Neuronal stem cell (in vitro differentiated cells): ENCODE measurements at regions not wholly inside any gene's neighbourhood (a gene's known extent, or its start where the extent isn't known, plus 50 kb on each side); places are given as distances from the start of the nearest gene placed in this dataset.

Experiments used
- DNase-seq: peaks from one replicate; pipeline ENCODE4 v3.0.0-alpha.2; 2013; ENCODE audit warnings: low spot score
- H2AFZ ChIP-seq: one replicate; pipeline ENCODE4 v1.6.1; 2013; ENCODE audit warnings: mild to moderate bottlenecking, low read length, inconsistent platforms
- H2AK5ac ChIP-seq: 2 replicates; pipeline ENCODE4 v1.6.1; 2013; ENCODE audit warnings: low read depth, mild to moderate bottlenecking, inconsistent platforms, low read length, moderate library complexity, mixed read lengths
- H2BK120ac ChIP-seq: 2 replicates; pipeline ENCODE4 v1.6.1; 2013; ENCODE audit warnings: low read depth, mild to moderate bottlenecking, inconsistent platforms, low read length, moderate library complexity, mixed read lengths
- H2BK12ac ChIP-seq: one replicate; pipeline ENCODE4 v1.6.1; 2013; ENCODE audit warnings: low read length, inconsistent platforms
- H2BK15ac ChIP-seq: 2 replicates; pipeline ENCODE4 v1.6.1; 2013; ENCODE audit warnings: mild to moderate bottlenecking, low read length, inconsistent platforms, mixed read lengths
- H2BK5ac ChIP-seq: one replicate; pipeline ENCODE4 v1.6.1; 2013; ENCODE audit warnings: inconsistent platforms, mild to moderate bottlenecking, low read length, moderate library complexity
- H3K14ac ChIP-seq: one replicate; pipeline ENCODE4 v1.6.1; 2013; ENCODE audit warnings: low read length, inconsistent platforms
- H3K18ac ChIP-seq: 2 replicates; pipeline ENCODE4 v1.6.1; 2013; ENCODE audit warnings: low read length, inconsistent platforms
- H3K23ac ChIP-seq: 2 replicates; pipeline ENCODE4 v1.6.1; 2013; ENCODE audit warnings: low read depth, mild to moderate bottlenecking, mixed read lengths, low read length, inconsistent platforms; ENCODE audit not compliant: poor library complexity
- H3K27ac ChIP-seq: replicated peaks from 3 replicates; pipeline ENCODE4 v1.5.1; 2013; ENCODE audit warnings: low read length, inconsistent platforms
- H3K27me3 ChIP-seq, 3 experiments: 2 replicates each; pipeline ENCODE4 v1.6.1; 2013; ENCODE audit warnings: low read length in 3 of 3, mild to moderate bottlenecking in 2 of 3, inconsistent platforms in 1 of 3, low read depth in 1 of 3, mixed read lengths in 1 of 3, moderate library complexity in 1 of 3; ENCODE audit not compliant: control insufficient read depth in 3 of 3, insufficient read depth in 3 of 3
- H3K36me3 ChIP-seq, 2 donors: replicated peaks in 1 of 2; 2 replicates each; pipeline ENCODE4 v1.6.1; 2013; ENCODE audit warnings: low read length in 2 of 2; ENCODE audit not compliant: control insufficient read depth in 2 of 2, insufficient read depth in 2 of 2
- H3K4ac ChIP-seq: 2 replicates; pipeline ENCODE4 v1.6.1; 2013; ENCODE audit warnings: inconsistent platforms, mild to moderate bottlenecking, low read length, moderate library complexity
- H3K4me1 ChIP-seq, 2 donors: 1 replicate in 1 of 2; 2 replicates in 1 of 2; pipeline ENCODE4 v1.6.1; 2013; ENCODE audit warnings: low read length in 2 of 2, low read depth in 1 of 2; ENCODE audit not compliant: control insufficient read depth in 2 of 2, insufficient read depth in 1 of 2
- H3K4me2 ChIP-seq: one replicate; pipeline ENCODE4 v1.6.1; 2013; ENCODE audit warnings: mild to moderate bottlenecking, low read length, inconsistent platforms; ENCODE audit not compliant: insufficient read depth, poor library complexity, severe bottlenecking
- H3K4me3 ChIP-seq, 2 donors: 2 replicates each; pipeline ENCODE4 v1.5.1; 2013; ENCODE audit warnings: low read length in 2 of 2, mild to moderate bottlenecking in 2 of 2, inconsistent platforms in 1 of 2, moderate library complexity in 1 of 2
- H3K79me1 ChIP-seq: one replicate; pipeline ENCODE4 v1.6.1; 2013; ENCODE audit warnings: low read depth, mild to moderate bottlenecking, inconsistent platforms, low read length, moderate library complexity
- H3K9ac ChIP-seq: one replicate; pipeline ENCODE4 v1.6.1; 2013; ENCODE audit warnings: mild to moderate bottlenecking, low read depth, low read length, inconsistent platforms; ENCODE audit not compliant: poor library complexity
- H3K9me3 ChIP-seq, 2 donors: replicated peaks in 1 of 2; 2 replicates each; pipeline versions ENCODE3 to v1.6.1; 2013; ENCODE audit warnings: low read length in 2 of 2, mild to moderate bottlenecking in 2 of 2, inconsistent platforms in 1 of 2, low read depth in 1 of 2, mixed read lengths in 1 of 2, moderate library complexity in 1 of 2; ENCODE audit not compliant: control insufficient read depth in 2 of 2, insufficient read depth in 1 of 2
- H4K8ac ChIP-seq: one replicate; pipeline ENCODE4 v1.6.1; 2013; ENCODE audit warnings: low read depth, mild to moderate bottlenecking, inconsistent platforms, low read length, moderate library complexity
- H4K91ac ChIP-seq: one replicate; pipeline ENCODE4 v1.6.1; 2013; ENCODE audit warnings: low read length, low read depth, mild to moderate bottlenecking, inconsistent platforms; ENCODE audit not compliant: poor library complexity
- WGBS, 2 donors: extraction: QIAGEN DNeasy Blood & Tissue Kit; methylation state at CpG; one replicate each; pipeline ENCODE4 v1.1.7; 2013; ENCODE audit warnings: missing lambda C conversion rate in 2 of 2, mixed read lengths in 1 of 2; ENCODE audit not compliant: insufficient read length in 2 of 2, insufficient replicate concordance in 1 of 2; ENCODE audit errors: extremely low coverage in 2 of 2; 5-methylcytosine and 5-hydroxymethylcytosine counted together

DNA sequence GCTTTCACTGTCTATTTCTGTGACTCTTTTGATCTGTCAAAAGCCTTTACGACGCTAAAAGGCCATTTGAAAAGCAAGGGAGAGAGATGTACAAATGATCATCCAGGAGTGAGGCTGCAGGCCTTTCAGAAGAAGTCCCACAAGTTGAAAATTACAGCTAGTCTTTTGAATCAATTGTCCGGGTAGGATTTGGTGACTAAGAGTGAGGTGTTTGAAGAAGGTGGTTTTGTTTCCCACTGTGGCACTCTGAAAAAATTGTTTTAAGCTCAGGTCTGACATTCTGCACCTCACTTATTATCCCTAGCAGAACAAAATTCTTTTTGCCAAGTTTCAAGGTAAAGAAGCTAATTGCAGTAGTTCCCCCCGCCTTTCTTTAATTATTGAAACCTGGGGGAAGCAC, 50.8 kb upstream of the TMEM108 start:
- Histone ChIP-seq H3K27me3 (no peaks in the 10 kb centered on the region), H3K18ac (no peak overlapping the region), H2BK120ac (no peak overlapping the region), H3K4me3 (no peak overlapping the region), H3K4me1 (no peaks in the 10 kb centered on the region), H2BK15ac (no peak overlapping the region), H4K8ac (no peak overlapping the region), H3K9ac (no peak overlapping the region), H3K23ac (no peak overlapping the region), H3K4ac (no peak overlapping the region), H3K9me3 (no peaks in the 10 kb centered on the region), H3K14ac (no peak overlapping the region), H3K79me1 (no peaks in the 10 kb centered on the region), H2BK12ac (no peak overlapping the region), H3K4me2 (no peak overlapping the region), H3K27ac (no peak overlapping the region), H2AK5ac (no peak overlapping the region), H3K36me3 (no peaks in the 10 kb centered on the region), H2BK5ac (no peak overlapping the region), H4K91ac (no peak overlapping the region), H2AFZ (no peak overlapping the region)
- WGBS, 2 donors = no CpG with 5 or more reads among the region's 4 CpGs
- no peak for DNase-seq

DNA sequence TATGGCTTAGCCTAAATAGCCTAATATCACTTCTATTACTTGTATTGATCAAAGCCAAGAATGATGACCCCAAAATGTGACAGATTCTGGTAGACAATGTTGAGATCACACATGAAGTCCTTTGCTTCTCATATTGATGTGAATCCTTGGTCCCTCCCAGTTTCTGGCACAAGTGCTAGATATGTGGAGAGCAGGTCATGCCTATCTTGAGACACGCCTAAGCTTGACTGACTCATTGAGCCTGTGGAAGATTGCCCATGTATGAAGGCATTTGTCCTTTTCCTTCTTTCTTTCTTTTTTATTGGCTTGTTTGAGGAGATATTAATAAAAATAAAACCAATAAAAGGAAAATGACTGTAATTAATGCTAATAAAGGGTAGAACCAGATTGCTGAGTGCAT, 54.0 kb upstream of the TMEM108 start:
- H3K27me3 ChIP-seq = no peaks in the 10 kb centered on the region
- no peak overlapping the region for H3K14ac ChIP-seq
- no peak overlapping the region for H3K23ac ChIP-seq
- no peak overlapping the region for H3K4me3 ChIP-seq
- no peak overlapping the region for H2AFZ ChIP-seq
- no peaks in the 10 kb centered on the region for H3K36me3 ChIP-seq
- no peaks in the 10 kb centered on the region for H3K9me3 ChIP-seq
- no peak overlapping the region for H3K18ac ChIP-seq
- no peak overlapping the region for H2BK120ac ChIP-seq
- H3K27ac ChIP-seq = no peak overlapping the region
- no peak overlapping the region for H2AK5ac ChIP-seq
- H2BK5ac ChIP-seq = no peak overlapping the region
- no peak overlapping the region for H3K4me2 ChIP-seq
- no peak for DNase-seq
- no peaks in the 10 kb centered on the region for H3K79me1 ChIP-seq
- no peak overlapping the region for H3K9ac ChIP-seq
- H2BK15ac ChIP-seq = no peak overlapping the region
- no CpG with 5 or more reads among the region's 1 CpG for WGBS, 2 donors
- H4K91ac ChIP-seq = no peak overlapping the region
- no peak overlapping the region for H4K8ac ChIP-seq
- H3K4ac ChIP-seq = no peak overlapping the region
- no peaks in the 10 kb centered on the region for H3K4me1 ChIP-seq
- no peak overlapping the region for H2BK12ac ChIP-seq

DNA sequence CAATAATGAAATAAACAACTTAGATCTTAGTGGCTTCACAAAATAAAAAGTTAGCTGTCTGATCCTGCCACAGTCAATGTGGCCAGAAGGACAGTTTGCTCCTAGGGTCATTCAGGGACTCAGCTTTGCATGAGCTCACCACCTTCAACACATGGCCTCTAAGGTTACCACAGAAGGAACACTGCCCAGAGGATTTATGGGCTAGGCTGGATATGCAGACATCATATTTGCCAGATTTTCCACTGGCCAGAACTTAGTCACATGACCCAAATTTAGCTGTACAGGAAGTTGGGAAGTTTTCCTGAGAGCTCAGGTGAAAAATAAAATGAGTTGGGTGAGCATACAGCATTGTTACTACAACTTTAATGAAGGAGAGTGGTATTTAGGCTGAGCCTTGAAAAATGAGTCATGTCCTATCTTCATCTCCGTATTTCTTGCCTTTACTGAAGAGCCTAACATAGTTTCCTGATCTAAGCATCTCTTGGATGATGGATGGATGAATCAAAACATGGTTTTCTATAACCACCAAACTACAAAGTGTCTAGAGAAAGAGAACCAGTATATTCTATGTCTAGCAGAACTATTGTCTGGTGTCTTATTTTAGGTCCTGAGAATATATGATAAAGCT, 54.9 kb upstream of the TMEM108 start:
- Histone ChIP-seq H3K18ac (no peak overlapping the region), H3K4me3 (no peak overlapping the region), H3K4me1 (no peaks in the 10 kb centered on the region), H2BK5ac (no peak overlapping the region), H2AFZ (no peak overlapping the region), H3K36me3 (no peaks in the 10 kb centered on the region), H3K27ac (no peak overlapping the region), H3K14ac (no peak overlapping the region), H3K9me3 (no peaks in the 10 kb centered on the region), H3K4ac (no peak overlapping the region), H3K9ac (no peak overlapping the region), H3K23ac (no peak overlapping the region), H4K8ac (no peak overlapping the region), H3K4me2 (no peak overlapping the region), H3K79me1 (no peaks in the 10 kb centered on the region), H2BK120ac (no peak overlapping the region), H3K27me3 (no peaks in the 10 kb centered on the region), H2AK5ac (no peak overlapping the region), H2BK12ac (no peak overlapping the region), H4K91ac (no peak overlapping the region), H2BK15ac (no peak overlapping the region)
- WGBS, 2 donors = no CpG with 5 or more reads among the region's 1 CpG
- DNase-seq = no peak

DNA sequence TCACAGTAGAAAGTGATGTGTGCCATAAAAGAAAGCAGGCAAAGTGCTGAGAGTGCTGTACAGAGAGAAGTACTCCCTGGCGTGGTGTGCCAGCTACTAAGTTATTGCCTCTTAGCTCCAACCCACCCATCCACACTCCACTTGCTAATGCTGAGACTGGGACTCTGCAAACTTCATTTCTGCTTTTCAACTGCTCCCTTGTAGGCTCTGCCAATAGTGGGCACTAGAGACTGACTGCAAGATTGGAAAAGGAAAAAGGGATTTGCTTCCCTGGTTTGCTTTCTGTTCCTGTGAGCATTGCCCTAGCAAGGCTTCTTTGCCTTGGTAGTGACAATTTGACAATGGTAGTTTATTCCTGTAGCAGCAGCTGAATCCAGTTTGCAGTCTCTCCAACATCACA, 56.5 kb upstream of the TMEM108 start:
- Histone ChIP-seq H4K91ac (no peak overlapping the region), H3K79me1 (no peaks in the 10 kb centered on the region), H3K4me2 (no peak overlapping the region), H2AK5ac (no peak overlapping the region), H2BK15ac (no peak overlapping the region), H3K4ac (no peak overlapping the region), H3K27ac (no peak overlapping the region), H2BK120ac (no peak overlapping the region), H3K23ac (no peak overlapping the region), H3K36me3 (no peaks in the 10 kb centered on the region), H2AFZ (no peak overlapping the region), H3K27me3 (no peaks in the 10 kb centered on the region), H3K14ac (no peak overlapping the region), H4K8ac (no peak overlapping the region), H3K18ac (no peak overlapping the region), H2BK12ac (no peak overlapping the region), H2BK5ac (no peak overlapping the region), H3K9me3 (no peaks in the 10 kb centered on the region), H3K9ac (no peak overlapping the region), H3K4me3 (no peak overlapping the region), H3K4me1 (no peaks in the 10 kb centered on the region)
- no CpG with 5 or more reads among the region's 1 CpG for WGBS, 2 donors
- DNase-seq = no peak
